Keratinocyte (primary cell): ENCODE measurements at regions not wholly inside any gene's neighbourhood (a gene's known extent, or its start where the extent isn't known, plus 50 kb on each side); places are given as distances from the start of the nearest gene placed in this dataset.

Source experiments
- DNase-seq: peaks from one replicate; pipeline ENCODE4 v3.0.0-alpha.2; 2011; ENCODE audit warnings: low read depth, missing footprints, low spot score
- FAIRE-seq: peaks from 2 replicates; lab custom pipeline; 2011; peaks lifted over from hg19 to GRCh38; lab: Jason Lieb, UNC
- H2AFZ ChIP-seq: 2 replicates; pipeline ENCODE4 v1.6.0; 2012; ENCODE audit warnings: low read length, control low read depth, inconsistent platforms; ENCODE audit not compliant: control insufficient read depth
- H3K27ac ChIP-seq: 2 replicates; pipeline ENCODE4 v1.5.1; 2011; ENCODE audit warnings: low read length; ENCODE audit not compliant: control insufficient read depth, insufficient read depth
- H3K27me3 ChIP-seq: 3 replicates; pipeline ENCODE4 v1.6.0; 2011; ENCODE audit warnings: low read length; ENCODE audit not compliant: control insufficient read depth, insufficient read depth; ENCODE audit errors: extremely low read depth
- H3K36me3 ChIP-seq, 2 experiments: 2 replicates in 1 of 2; 3 replicates in 1 of 2; pipeline ENCODE4 v1.5.1; 2011; ENCODE audit warnings: low read length in 2 of 2, mild to moderate bottlenecking in 1 of 2; ENCODE audit not compliant: control insufficient read depth in 2 of 2, insufficient read depth in 2 of 2; ENCODE audit errors: extremely low read depth in 1 of 2
- H3K4me1 ChIP-seq: 3 replicates; pipeline ENCODE4 v1.5.1; 2011; ENCODE audit warnings: low read length; ENCODE audit not compliant: control insufficient read depth, insufficient read depth; ENCODE audit errors: extremely low read depth
- H3K4me2 ChIP-seq: 3 replicates; pipeline ENCODE4 v1.6.0; 2011; ENCODE audit warnings: low read depth, low read length; ENCODE audit not compliant: control insufficient read depth, insufficient read depth; ENCODE audit errors: extremely low read depth
- H3K4me3 ChIP-seq, 3 experiments: fragments of 200-600 bp in 1 of 3; sonication (generic) in 1 of 3; 2 replicates in 2 of 3; 3 replicates in 1 of 3; pipeline ENCODE4 v1.5.1; 2011 to 2016; ENCODE audit warnings: low read length in 3 of 3, mild to moderate bottlenecking in 3 of 3, control low read depth in 2 of 3, inconsistent platforms in 1 of 3, low read depth in 1 of 3, mixed read lengths in 1 of 3, mixed run types in 1 of 3, moderate library complexity in 1 of 3; ENCODE audit not compliant: control insufficient read depth in 2 of 3, insufficient read depth in 2 of 3; ENCODE audit errors: extremely low read depth in 1 of 3
- H3K79me2 ChIP-seq: 2 replicates; pipeline ENCODE4 v1.6.0; 2012; ENCODE audit warnings: low read length; ENCODE audit not compliant: control insufficient read depth, insufficient read depth
- H3K9ac ChIP-seq: 3 replicates; pipeline ENCODE4 v1.6.0; 2011; ENCODE audit warnings: low read length; ENCODE audit not compliant: control insufficient read depth, insufficient read depth; ENCODE audit errors: extremely low read depth
- H3K9me1 ChIP-seq: 3 replicates; pipeline ENCODE4 v1.6.0; 2011; ENCODE audit warnings: low read length; ENCODE audit not compliant: control insufficient read depth, insufficient read depth; ENCODE audit errors: extremely low read depth
- H3K9me3 ChIP-seq: 2 replicates; pipeline ENCODE4 v1.5.1; 2012; ENCODE audit warnings: low read depth, low read length; ENCODE audit not compliant: control insufficient read depth
- H4K20me1 ChIP-seq: 3 replicates; pipeline ENCODE4 v1.6.0; 2011; ENCODE audit warnings: low read length; ENCODE audit not compliant: control insufficient read depth, insufficient read depth; ENCODE audit errors: extremely low read depth
- EZH2 ChIP-seq: IDR thresholded peaks from one replicate; pipeline ENCODE4 v1.6.1; 2012; ENCODE audit warnings: inconsistent platforms, mild to moderate bottlenecking, low read length, moderate library complexity
- dilution Hi-C: fragments of 300-500 bp; cut with MboI; formaldehyde crosslinking; loops from one replicate; pipeline ENCODE4 v1.7.0; 2020; ENCODE audit warnings: low sequenced_read_pairs; ENCODE audit not compliant: extremely low pct_ligation_motif_present
- TF ChIP-seq, protein P1 (sequence below), 3 experiments: IDR thresholded peaks in 1 of 3; conservative IDR thresholded peaks in 1 of 3; optimal IDR thresholded peaks in 1 of 3; 2 replicates in 2 of 3; 3 replicates in 1 of 3; pipeline versions ENCODE3 to v1.5.1; 2011; ENCODE audit warnings: low read length in 3 of 3, mild to moderate bottlenecking in 3 of 3, moderate library complexity in 2 of 3, control low read depth in 1 of 3, inconsistent platforms in 1 of 3; ENCODE audit not compliant: insufficient read depth in 2 of 3; ENCODE audit errors: extremely low read depth in 1 of 3

DNA sequence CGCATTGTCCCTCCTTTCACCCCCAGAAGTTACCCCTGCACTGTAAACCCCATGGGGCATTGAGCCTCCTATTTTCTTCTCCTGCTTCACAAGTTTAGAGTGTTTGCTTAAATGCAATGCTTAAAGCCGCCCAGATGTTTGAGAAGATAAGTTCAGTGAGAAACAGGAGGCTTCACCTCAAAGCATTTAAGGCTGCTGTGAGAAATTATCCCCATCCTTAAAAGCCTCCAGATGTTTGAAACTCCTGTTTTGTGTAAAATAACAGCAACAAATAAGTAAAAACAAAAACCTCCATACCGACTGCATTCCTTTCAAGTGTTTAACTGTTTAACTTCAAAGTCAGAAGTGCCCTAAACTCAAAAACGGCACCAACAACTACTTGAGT lies 81.8 kb downstream of the RTP5 start:
- FAIRE-seq (no peak), DNase-seq (no peak)
- no peaks in the 10 kb centered on the region for H3K27me3 ChIP-seq
- no peaks in the 10 kb centered on the region for H3K9me3 ChIP-seq
- no peaks in the 10 kb centered on the region for H3K4me1 ChIP-seq
- no peaks in the 10 kb centered on the region for H3K9me1 ChIP-seq
- H4K20me1 ChIP-seq: no peaks in the 10 kb centered on the region
- no peaks in the 10 kb centered on the region for H3K36me3 ChIP-seq
- dilution Hi-C loops: no loop called here
- H3K79me2 ChIP-seq: no peaks in the 10 kb centered on the region
- H3K9ac ChIP-seq: no peak overlapping the region
- no peak overlapping the region for H3K4me3 ChIP-seq
- H3K4me2 ChIP-seq: no peak overlapping the region
- TF ChIP-seq EZH2: no peak
- TF ChIP-seq, protein P1, sequence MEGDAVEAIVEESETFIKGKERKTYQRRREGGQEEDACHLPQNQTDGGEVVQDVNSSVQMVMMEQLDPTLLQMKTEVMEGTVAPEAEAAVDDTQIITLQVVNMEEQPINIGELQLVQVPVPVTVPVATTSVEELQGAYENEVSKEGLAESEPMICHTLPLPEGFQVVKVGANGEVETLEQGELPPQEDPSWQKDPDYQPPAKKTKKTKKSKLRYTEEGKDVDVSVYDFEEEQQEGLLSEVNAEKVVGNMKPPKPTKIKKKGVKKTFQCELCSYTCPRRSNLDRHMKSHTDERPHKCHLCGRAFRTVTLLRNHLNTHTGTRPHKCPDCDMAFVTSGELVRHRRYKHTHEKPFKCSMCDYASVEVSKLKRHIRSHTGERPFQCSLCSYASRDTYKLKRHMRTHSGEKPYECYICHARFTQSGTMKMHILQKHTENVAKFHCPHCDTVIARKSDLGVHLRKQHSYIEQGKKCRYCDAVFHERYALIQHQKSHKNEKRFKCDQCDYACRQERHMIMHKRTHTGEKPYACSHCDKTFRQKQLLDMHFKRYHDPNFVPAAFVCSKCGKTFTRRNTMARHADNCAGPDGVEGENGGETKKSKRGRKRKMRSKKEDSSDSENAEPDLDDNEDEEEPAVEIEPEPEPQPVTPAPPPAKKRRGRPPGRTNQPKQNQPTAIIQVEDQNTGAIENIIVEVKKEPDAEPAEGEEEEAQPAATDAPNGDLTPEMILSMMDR (optimal IDR thresholded peaks at IDR 0.05 in 1 of 3, IDR thresholded peaks at IDR 0.05 in 1 of 3, conservative IDR thresholded peaks at IDR 0.05 in 1 of 3; ENCODE audit: extremely low read depth in 1 of 3, insufficient read depth in 2 of 3, low read length in 3 of 3): no peak
- no peak overlapping the region for H2AFZ ChIP-seq
- no peak overlapping the region for H3K27ac ChIP-seq

DNA sequence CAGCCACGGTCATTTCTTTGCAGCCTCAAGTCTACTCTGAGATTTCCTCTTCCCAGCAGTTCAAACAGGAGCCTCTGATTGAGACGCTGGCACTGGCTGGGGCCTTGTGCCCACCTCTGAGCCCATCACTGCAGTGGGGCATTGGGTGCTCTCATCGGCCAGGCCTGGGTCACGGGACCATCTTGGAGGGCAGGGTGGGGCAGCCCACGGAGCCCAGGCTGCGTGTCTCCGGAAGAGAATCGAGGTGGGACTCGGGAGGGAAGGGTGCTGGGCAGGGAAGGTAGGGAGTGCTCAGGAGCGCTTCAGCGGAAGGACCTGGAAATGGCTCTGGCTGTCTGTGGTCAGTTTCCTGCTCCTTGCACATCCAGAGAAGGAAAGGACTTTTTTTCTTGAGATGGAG lies 82.4 kb downstream of the RTP5 start:
- H3K9me3 ChIP-seq: no peaks in the 10 kb centered on the region
- no peaks in the 10 kb centered on the region for H3K79me2 ChIP-seq
- no peak overlapping the region for H3K27ac ChIP-seq
- H2AFZ ChIP-seq: no peak overlapping the region
- no peaks in the 10 kb centered on the region for H3K36me3 ChIP-seq
- dilution Hi-C loops: no loop called here
- no peak overlapping the region for H3K4me2 ChIP-seq
- TF ChIP-seq, protein P1 (optimal IDR thresholded peaks at IDR 0.05 in 1 of 3, IDR thresholded peaks at IDR 0.05 in 1 of 3, conservative IDR thresholded peaks at IDR 0.05 in 1 of 3; ENCODE audit: extremely low read depth in 1 of 3, insufficient read depth in 2 of 3, low read length in 3 of 3): no peak
- no peak for TF ChIP-seq EZH2
- H3K9me1 ChIP-seq: no peaks in the 10 kb centered on the region
- no peak for DNase-seq
- no peaks in the 10 kb centered on the region for H3K27me3 ChIP-seq
- no peak for FAIRE-seq
- H3K9ac ChIP-seq: no peak overlapping the region
- no peak overlapping the region for H3K4me3 ChIP-seq
- H3K4me1 ChIP-seq: no peaks in the 10 kb centered on the region
- H4K20me1 ChIP-seq: no peaks in the 10 kb centered on the region
